ENCODE measurements at regions not wholly inside any gene's neighbourhood (a gene's known extent, or its start where the extent isn't known, plus 50 kb on each side); places are given as distances from the start of the nearest gene placed in this dataset.

DNA sequence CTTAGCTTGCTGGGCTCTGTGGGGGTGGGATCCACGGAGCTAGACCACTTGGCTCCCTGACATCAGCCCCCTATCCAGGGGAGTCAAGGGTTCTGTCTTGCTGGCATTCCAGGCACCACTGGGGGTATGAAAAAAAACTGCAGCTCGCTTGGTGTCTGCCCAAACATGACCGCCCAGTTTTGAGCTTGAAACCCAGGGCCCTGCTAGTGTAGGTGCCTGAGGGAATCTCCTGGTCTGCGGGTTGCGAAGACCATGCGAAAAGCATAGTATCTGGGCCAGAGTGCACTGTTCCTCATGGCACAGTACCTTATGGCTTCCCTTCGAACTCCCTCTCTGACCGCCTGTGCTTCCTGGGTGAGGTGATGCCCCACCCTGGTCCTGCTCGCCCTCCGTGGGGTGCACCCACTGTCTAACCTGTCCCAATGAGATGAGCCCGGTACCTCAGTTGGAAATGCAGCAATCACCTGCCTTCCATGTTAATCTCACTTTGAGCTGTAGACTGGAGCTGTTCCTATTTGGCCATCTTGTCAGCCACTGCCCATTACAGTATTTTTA is 120.8 kb upstream of the TNFSF11 start:
- no peak for ATAC-seq
- no peak for TF ChIP-seq ARNTL (CRISPR knock-in tag; IDR thresholded peaks at IDR 0.05; ENCODE audit: borderline replicate concordance, low read depth)
- TF ChIP-seq ZNF70 (CRISPR knock-in tag; IDR thresholded peaks at IDR 0.05): no peak
- TF ChIP-seq ISL1 (CRISPR knock-in tag; IDR thresholded peaks at IDR 0.05): no peak
- TF ChIP-seq ZFP30 (CRISPR knock-in tag; IDR thresholded peaks at IDR 0.05): no peak
- TF ChIP-seq, protein P1, sequence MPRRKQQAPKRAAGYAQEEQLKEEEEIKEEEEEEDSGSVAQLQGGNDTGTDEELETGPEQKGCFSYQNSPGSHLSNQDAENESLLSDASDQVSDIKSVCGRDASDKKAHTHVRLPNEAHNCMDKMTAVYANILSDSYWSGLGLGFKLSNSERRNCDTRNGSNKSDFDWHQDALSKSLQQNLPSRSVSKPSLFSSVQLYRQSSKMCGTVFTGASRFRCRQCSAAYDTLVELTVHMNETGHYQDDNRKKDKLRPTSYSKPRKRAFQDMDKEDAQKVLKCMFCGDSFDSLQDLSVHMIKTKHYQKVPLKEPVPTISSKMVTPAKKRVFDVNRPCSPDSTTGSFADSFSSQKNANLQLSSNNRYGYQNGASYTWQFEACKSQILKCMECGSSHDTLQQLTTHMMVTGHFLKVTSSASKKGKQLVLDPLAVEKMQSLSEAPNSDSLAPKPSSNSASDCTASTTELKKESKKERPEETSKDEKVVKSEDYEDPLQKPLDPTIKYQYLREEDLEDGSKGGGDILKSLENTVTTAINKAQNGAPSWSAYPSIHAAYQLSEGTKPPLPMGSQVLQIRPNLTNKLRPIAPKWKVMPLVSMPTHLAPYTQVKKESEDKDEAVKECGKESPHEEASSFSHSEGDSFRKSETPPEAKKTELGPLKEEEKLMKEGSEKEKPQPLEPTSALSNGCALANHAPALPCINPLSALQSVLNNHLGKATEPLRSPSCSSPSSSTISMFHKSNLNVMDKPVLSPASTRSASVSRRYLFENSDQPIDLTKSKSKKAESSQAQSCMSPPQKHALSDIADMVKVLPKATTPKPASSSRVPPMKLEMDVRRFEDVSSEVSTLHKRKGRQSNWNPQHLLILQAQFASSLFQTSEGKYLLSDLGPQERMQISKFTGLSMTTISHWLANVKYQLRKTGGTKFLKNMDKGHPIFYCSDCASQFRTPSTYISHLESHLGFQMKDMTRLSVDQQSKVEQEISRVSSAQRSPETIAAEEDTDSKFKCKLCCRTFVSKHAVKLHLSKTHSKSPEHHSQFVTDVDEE (CRISPR knock-in tag; IDR thresholded peaks at IDR 0.05): no peak
- TF ChIP-seq, protein P2, sequence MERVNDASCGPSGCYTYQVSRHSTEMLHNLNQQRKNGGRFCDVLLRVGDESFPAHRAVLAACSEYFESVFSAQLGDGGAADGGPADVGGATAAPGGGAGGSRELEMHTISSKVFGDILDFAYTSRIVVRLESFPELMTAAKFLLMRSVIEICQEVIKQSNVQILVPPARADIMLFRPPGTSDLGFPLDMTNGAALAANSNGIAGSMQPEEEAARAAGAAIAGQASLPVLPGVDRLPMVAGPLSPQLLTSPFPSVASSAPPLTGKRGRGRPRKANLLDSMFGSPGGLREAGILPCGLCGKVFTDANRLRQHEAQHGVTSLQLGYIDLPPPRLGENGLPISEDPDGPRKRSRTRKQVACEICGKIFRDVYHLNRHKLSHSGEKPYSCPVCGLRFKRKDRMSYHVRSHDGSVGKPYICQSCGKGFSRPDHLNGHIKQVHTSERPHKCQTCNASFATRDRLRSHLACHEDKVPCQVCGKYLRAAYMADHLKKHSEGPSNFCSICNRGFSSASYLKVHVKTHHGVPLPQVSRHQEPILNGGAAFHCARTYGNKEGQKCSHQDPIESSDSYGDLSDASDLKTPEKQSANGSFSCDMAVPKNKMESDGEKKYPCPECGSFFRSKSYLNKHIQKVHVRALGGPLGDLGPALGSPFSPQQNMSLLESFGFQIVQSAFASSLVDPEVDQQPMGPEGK (CRISPR knock-in tag; IDR thresholded peaks at IDR 0.05; ENCODE audit: borderline replicate concordance): no peak
- no peak for TF ChIP-seq ZFP3 (CRISPR knock-in tag; IDR thresholded peaks at IDR 0.05)
- TF ChIP-seq, protein P3, sequence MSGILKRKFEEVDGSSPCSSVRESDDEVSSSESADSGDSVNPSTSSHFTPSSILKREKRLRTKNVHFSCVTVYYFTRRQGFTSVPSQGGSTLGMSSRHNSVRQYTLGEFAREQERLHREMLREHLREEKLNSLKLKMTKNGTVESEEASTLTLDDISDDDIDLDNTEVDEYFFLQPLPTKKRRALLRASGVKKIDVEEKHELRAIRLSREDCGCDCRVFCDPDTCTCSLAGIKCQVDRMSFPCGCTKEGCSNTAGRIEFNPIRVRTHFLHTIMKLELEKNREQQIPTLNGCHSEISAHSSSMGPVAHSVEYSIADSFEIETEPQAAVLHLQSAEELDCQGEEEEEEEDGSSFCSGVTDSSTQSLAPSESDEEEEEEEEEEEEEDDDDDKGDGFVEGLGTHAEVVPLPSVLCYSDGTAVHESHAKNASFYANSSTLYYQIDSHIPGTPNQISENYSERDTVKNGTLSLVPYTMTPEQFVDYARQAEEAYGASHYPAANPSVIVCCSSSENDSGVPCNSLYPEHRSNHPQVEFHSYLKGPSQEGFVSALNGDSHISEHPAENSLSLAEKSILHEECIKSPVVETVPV (CRISPR knock-in tag; IDR thresholded peaks at IDR 0.05): no peak
- no peak for TF ChIP-seq ZC3H10 (CRISPR knock-in tag; IDR thresholded peaks at IDR 0.05)
- TF ChIP-seq TCF4 (CRISPR knock-in tag; IDR thresholded peaks at IDR 0.05; ENCODE audit: borderline replicate concordance): no peak
- TF ChIP-seq ZNF8 (CRISPR knock-in tag; IDR thresholded peaks at IDR 0.05): no peak
- TF ChIP-seq, protein P4, sequence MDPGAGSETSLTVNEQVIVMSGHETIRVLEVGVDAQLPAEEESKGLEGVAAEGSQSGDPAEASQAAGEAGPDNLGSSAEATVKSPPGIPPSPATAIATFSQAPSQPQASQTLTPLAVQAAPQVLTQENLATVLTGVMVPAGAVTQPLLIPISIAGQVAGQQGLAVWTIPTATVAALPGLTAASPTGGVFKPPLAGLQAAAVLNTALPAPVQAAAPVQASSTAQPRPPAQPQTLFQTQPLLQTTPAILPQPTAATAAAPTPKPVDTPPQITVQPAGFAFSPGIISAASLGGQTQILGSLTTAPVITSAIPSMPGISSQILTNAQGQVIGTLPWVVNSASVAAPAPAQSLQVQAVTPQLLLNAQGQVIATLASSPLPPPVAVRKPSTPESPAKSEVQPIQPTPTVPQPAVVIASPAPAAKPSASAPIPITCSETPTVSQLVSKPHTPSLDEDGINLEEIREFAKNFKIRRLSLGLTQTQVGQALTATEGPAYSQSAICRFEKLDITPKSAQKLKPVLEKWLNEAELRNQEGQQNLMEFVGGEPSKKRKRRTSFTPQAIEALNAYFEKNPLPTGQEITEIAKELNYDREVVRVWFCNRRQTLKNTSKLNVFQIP (CRISPR knock-in tag; IDR thresholded peaks at IDR 0.05; ENCODE audit: borderline replicate concordance, low read depth): no peak
- no peak for TF ChIP-seq TOX (CRISPR knock-in tag; IDR thresholded peaks at IDR 0.05; ENCODE audit: borderline replicate concordance)
- TF ChIP-seq SNAI2 (CRISPR knock-in tag; IDR thresholded peaks at IDR 0.05): no peak
- no peak for TF ChIP-seq ESRRG (CRISPR knock-in tag; IDR thresholded peaks at IDR 0.05)
- TF ChIP-seq OSR1 (CRISPR knock-in tag; IDR thresholded peaks at IDR 0.05): no peak
- no peak for TF ChIP-seq ZNF565 (CRISPR knock-in tag; conservative IDR thresholded peaks at IDR 0.05; ENCODE audit: low read depth)

DNA sequence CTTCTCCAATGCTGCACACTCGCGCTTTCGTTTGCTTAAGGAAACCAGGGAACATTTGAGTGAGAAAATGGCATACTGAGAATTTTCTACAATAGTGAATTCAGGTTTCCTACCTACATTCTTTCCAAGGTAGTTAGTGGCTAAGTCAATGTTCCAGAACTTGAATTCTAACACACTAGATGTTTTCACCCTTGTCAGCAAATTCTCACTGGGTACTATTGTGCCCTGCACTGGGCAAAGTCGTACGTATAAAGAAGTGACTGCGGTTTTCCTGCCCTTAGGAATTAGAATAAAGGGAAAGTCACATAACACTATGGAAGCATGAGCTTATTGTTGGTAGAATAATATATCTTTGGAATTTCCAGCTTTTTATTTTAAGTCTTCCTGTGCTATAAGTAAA is 119.2 kb upstream of the TNFSF11 start:
- ATAC-seq: no peak
- TF ChIP-seq, protein P5, sequence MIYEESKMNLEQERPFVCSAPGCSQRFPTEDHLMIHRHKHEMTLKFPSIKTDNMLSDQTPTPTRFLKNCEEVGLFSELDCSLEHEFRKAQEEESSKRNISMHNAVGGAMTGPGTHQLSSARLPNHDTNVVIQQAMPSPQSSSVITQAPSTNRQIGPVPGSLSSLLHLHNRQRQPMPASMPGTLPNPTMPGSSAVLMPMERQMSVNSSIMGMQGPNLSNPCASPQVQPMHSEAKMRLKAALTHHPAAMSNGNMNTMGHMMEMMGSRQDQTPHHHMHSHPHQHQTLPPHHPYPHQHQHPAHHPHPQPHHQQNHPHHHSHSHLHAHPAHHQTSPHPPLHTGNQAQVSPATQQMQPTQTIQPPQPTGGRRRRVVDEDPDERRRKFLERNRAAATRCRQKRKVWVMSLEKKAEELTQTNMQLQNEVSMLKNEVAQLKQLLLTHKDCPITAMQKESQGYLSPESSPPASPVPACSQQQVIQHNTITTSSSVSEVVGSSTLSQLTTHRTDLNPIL (CRISPR knock-in tag; IDR thresholded peaks at IDR 0.05; ENCODE audit: low read depth): no peak
- TF ChIP-seq, protein P4 (CRISPR knock-in tag; IDR thresholded peaks at IDR 0.05; ENCODE audit: borderline replicate concordance, low read depth): no peak
- no peak for TF ChIP-seq ESRRG (CRISPR knock-in tag; IDR thresholded peaks at IDR 0.05)
- no peak for TF ChIP-seq TOX (CRISPR knock-in tag; IDR thresholded peaks at IDR 0.05; ENCODE audit: borderline replicate concordance)
- TF ChIP-seq, protein P2 (CRISPR knock-in tag; IDR thresholded peaks at IDR 0.05; ENCODE audit: borderline replicate concordance): no peak
- no peak for TF ChIP-seq ZNF565 (CRISPR knock-in tag; conservative IDR thresholded peaks at IDR 0.05; ENCODE audit: low read depth)
- TF ChIP-seq ISL1 (CRISPR knock-in tag; IDR thresholded peaks at IDR 0.05): no peak
- no peak for TF ChIP-seq OSR1 (CRISPR knock-in tag; IDR thresholded peaks at IDR 0.05)
- TF ChIP-seq ZFP30 (CRISPR knock-in tag; IDR thresholded peaks at IDR 0.05): no peak
- TF ChIP-seq CSDC2 (CRISPR knock-in tag; IDR thresholded peaks at IDR 0.05): no peak
- TF ChIP-seq PPARA (CRISPR knock-in tag; IDR thresholded peaks at IDR 0.05; ENCODE audit: borderline replicate concordance): no peak
- no peak for TF ChIP-seq ARNTL (CRISPR knock-in tag; IDR thresholded peaks at IDR 0.05; ENCODE audit: borderline replicate concordance, low read depth)
- TF ChIP-seq BACH2 (CRISPR knock-in tag; IDR thresholded peaks at IDR 0.05; ENCODE audit: borderline replicate concordance): no peak
- TF ChIP-seq GLIS3 (CRISPR knock-in tag; IDR thresholded peaks at IDR 0.05): no peak
- TF ChIP-seq, protein P1 (CRISPR knock-in tag; IDR thresholded peaks at IDR 0.05): no peak
- TF ChIP-seq ZNF8 (CRISPR knock-in tag; IDR thresholded peaks at IDR 0.05): no peak
- TF ChIP-seq ZFP3 (CRISPR knock-in tag; IDR thresholded peaks at IDR 0.05): no peak
- TF ChIP-seq RARB (CRISPR knock-in tag; IDR thresholded peaks at IDR 0.05): no peak
- TF ChIP-seq SNAI2 (CRISPR knock-in tag; IDR thresholded peaks at IDR 0.05): no peak

All from SK-N-SH treated with all-trans-retinoic acid at 6 μM for 48 hours (cell line).